ENCODE measurements at regions not wholly inside any gene's neighbourhood (a gene's known extent, or its start where the extent isn't known, plus 50 kb on each side); places are given as distances from the start of the nearest gene placed in this dataset.

DNA sequence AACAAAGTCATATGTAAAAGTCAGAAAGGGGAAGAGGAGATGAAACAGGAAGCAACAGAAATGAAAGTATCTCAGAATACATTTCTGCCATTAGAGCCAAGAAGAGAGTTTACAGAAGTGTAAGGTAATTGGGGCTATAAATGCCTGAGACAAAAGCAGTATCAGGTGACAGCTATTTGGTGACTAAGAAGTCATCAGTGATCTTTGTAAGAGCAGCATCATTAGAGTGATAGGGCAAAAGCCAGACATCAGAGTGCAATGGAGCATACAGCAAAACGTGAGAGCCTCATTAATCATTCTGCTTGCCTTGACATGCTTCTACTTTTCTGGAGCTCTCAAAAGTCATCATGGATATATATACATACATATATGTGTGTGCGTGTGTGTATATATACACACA lies 804.7 kb upstream of the PIK3C3 start (continued):
- TF ChIP-seq, protein P1, sequence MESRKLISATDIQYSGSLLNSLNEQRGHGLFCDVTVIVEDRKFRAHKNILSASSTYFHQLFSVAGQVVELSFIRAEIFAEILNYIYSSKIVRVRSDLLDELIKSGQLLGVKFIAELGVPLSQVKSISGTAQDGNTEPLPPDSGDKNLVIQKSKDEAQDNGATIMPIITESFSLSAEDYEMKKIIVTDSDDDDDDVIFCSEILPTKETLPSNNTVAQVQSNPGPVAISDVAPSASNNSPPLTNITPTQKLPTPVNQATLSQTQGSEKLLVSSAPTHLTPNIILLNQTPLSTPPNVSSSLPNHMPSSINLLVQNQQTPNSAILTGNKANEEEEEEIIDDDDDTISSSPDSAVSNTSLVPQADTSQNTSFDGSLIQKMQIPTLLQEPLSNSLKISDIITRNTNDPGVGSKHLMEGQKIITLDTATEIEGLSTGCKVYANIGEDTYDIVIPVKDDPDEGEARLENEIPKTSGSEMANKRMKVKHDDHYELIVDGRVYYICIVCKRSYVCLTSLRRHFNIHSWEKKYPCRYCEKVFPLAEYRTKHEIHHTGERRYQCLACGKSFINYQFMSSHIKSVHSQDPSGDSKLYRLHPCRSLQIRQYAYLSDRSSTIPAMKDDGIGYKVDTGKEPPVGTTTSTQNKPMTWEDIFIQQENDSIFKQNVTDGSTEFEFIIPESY (IDR thresholded peaks at IDR 0.05): no peak
- TF ChIP-seq EGR1 (IDR thresholded peaks at IDR 0.05; ENCODE audit: low read depth in 2 of 2): no peak
- TF ChIP-seq, protein P2, sequence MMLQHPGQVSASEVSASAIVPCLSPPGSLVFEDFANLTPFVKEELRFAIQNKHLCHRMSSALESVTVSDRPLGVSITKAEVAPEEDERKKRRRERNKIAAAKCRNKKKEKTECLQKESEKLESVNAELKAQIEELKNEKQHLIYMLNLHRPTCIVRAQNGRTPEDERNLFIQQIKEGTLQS (IDR thresholded peaks at IDR 0.05): no peak
- TF ChIP-seq SP1 (IDR thresholded peaks at IDR 0.05): no peak

DNA sequence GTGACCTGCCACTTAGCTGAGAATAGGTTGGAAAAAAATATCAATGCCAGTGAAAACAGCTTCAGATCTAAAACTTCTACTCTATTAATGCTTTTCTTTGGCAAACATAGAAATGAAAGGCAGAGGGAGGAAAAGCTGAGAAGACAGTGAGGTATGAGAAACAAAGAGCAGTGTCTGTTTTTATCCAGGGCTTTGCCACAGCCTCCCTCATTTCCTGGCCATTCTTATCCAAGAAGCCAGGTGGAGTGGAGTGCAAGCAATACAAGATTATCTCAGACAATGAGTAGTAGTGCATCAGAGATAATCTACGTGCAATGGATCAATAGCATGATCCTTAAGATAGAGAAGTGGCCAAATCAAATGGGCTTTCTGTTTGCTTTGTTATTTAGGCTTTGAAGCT lies 808.7 kb upstream of the PIK3C3 start:
- H3K27ac ChIP-seq (ENCODE audit: low read depth in 1 of 2, low read length in 2 of 2): no peak overlapping the region
- 47% methylated on average over 1 of the region's 1 CpG for WGBS
- no peak for DNase-seq (ENCODE audit: low spot score)
- no peak overlapping the region for H3K9ac ChIP-seq (ENCODE audit: low read depth in 1 of 2, low read length in 2 of 2)
- TF ChIP-seq FOXA1 (IDR thresholded peaks at IDR 0.05) (no peak), RXRA (IDR thresholded peaks at IDR 0.05) (no peak), GABPA (IDR thresholded peaks at IDR 0.05 in 1 of 2, conservative IDR thresholded peaks at IDR 0.05 in 1 of 2) (no peak), NR2F2 (IDR thresholded peaks at IDR 0.05) (no peak), TAF1 (conservative IDR thresholded peaks at IDR 0.05) (no peak), RAD21 (IDR thresholded peaks at IDR 0.05) (no peak)
- TF ChIP-seq, protein P2 (IDR thresholded peaks at IDR 0.05): no peak
- TF ChIP-seq, protein P3, sequence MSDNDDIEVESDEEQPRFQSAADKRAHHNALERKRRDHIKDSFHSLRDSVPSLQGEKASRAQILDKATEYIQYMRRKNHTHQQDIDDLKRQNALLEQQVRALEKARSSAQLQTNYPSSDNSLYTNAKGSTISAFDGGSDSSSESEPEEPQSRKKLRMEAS (IDR thresholded peaks at IDR 0.05): no peak
- TF ChIP-seq, protein P4, sequence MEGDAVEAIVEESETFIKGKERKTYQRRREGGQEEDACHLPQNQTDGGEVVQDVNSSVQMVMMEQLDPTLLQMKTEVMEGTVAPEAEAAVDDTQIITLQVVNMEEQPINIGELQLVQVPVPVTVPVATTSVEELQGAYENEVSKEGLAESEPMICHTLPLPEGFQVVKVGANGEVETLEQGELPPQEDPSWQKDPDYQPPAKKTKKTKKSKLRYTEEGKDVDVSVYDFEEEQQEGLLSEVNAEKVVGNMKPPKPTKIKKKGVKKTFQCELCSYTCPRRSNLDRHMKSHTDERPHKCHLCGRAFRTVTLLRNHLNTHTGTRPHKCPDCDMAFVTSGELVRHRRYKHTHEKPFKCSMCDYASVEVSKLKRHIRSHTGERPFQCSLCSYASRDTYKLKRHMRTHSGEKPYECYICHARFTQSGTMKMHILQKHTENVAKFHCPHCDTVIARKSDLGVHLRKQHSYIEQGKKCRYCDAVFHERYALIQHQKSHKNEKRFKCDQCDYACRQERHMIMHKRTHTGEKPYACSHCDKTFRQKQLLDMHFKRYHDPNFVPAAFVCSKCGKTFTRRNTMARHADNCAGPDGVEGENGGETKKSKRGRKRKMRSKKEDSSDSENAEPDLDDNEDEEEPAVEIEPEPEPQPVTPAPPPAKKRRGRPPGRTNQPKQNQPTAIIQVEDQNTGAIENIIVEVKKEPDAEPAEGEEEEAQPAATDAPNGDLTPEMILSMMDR (IDR thresholded peaks at IDR 0.05; ENCODE audit: low read depth, low read length, missing input control): no peak
- no peaks in the 10 kb centered on the region for H3K4me1 ChIP-seq (ENCODE audit: control insufficient read depth in 4 of 4, insufficient read depth in 4 of 4, low read length in 3 of 4)
- H3K9me3 ChIP-seq (ENCODE audit: control insufficient read depth in 4 of 4, low read length in 3 of 4): no peaks in the 10 kb centered on the region
- H3K27me3 ChIP-seq (ENCODE audit: control insufficient read depth in 4 of 4, insufficient read depth in 4 of 4, low read length in 3 of 4): no peaks in the 10 kb centered on the region
- H3K36me3 ChIP-seq (ENCODE audit: control insufficient read depth in 4 of 4, insufficient read depth in 3 of 4, low read depth in 1 of 4, low read length in 3 of 4): no peaks in the 10 kb centered on the region
- no peak overlapping the region for H3K4me3 ChIP-seq (ENCODE audit: low read depth in 1 of 3, low read length in 3 of 3)

DNA sequence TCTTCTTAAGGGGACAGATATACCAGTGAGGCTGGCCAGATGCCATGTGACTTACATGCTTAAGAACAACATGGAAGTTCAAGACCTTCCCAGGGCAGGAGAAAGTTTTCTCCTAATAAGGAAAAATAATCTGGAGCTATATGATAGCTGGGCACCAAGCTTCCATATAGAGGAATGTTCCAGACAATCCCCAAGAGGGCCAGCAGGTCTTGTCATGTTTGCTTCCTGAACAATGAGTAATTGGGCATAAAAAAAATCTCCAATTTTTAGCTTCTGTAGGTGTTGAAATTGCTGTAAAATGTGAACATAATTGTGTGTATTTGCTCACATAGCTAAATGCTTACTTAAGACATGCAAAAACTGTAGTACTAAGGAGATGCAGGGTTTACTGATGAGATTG lies 809.5 kb upstream of the PIK3C3 start:
- Histone ChIP-seq H3K4me1 (ENCODE audit: control insufficient read depth in 4 of 4, insufficient read depth in 4 of 4, low read length in 3 of 4) (no peaks in the 10 kb centered on the region), H3K4me3 (ENCODE audit: low read depth in 1 of 3, low read length in 3 of 3) (no peak overlapping the region), H3K27ac (ENCODE audit: low read depth in 1 of 2, low read length in 2 of 2) (no peak overlapping the region), H3K9ac (ENCODE audit: low read depth in 1 of 2, low read length in 2 of 2) (no peak overlapping the region), H3K9me3 (ENCODE audit: control insufficient read depth in 4 of 4, low read length in 3 of 4) (no peaks in the 10 kb centered on the region), H3K36me3 (ENCODE audit: control insufficient read depth in 4 of 4, insufficient read depth in 3 of 4, low read depth in 1 of 4, low read length in 3 of 4) (no peaks in the 10 kb centered on the region), H3K27me3 (ENCODE audit: control insufficient read depth in 4 of 4, insufficient read depth in 4 of 4, low read length in 3 of 4) (no peaks in the 10 kb centered on the region)
- no peak for TF ChIP-seq HNF4A (conservative IDR thresholded peaks at IDR 0.05)
- TF ChIP-seq, protein P3 (IDR thresholded peaks at IDR 0.05): no peak
- TF ChIP-seq JUND (IDR thresholded peaks at IDR 0.05): no peak
- TF ChIP-seq TAF1 (conservative IDR thresholded peaks at IDR 0.05): no peak
- TF ChIP-seq, protein P5, sequence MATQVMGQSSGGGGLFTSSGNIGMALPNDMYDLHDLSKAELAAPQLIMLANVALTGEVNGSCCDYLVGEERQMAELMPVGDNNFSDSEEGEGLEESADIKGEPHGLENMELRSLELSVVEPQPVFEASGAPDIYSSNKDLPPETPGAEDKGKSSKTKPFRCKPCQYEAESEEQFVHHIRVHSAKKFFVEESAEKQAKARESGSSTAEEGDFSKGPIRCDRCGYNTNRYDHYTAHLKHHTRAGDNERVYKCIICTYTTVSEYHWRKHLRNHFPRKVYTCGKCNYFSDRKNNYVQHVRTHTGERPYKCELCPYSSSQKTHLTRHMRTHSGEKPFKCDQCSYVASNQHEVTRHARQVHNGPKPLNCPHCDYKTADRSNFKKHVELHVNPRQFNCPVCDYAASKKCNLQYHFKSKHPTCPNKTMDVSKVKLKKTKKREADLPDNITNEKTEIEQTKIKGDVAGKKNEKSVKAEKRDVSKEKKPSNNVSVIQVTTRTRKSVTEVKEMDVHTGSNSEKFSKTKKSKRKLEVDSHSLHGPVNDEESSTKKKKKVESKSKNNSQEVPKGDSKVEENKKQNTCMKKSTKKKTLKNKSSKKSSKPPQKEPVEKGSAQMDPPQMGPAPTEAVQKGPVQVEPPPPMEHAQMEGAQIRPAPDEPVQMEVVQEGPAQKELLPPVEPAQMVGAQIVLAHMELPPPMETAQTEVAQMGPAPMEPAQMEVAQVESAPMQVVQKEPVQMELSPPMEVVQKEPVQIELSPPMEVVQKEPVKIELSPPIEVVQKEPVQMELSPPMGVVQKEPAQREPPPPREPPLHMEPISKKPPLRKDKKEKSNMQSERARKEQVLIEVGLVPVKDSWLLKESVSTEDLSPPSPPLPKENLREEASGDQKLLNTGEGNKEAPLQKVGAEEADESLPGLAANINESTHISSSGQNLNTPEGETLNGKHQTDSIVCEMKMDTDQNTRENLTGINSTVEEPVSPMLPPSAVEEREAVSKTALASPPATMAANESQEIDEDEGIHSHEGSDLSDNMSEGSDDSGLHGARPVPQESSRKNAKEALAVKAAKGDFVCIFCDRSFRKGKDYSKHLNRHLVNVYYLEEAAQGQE (IDR thresholded peaks at IDR 0.05): no peak
- TF ChIP-seq, protein P1 (IDR thresholded peaks at IDR 0.05): no peak
- TF ChIP-seq, protein P2 (IDR thresholded peaks at IDR 0.05): no peak
- TF ChIP-seq RAD21 (IDR thresholded peaks at IDR 0.05): no peak
- DNase-seq (ENCODE audit: low spot score): no peak

Data from liver (tissue), 8 donors.